HepG2 (cell line): ENCODE measurements at regions not wholly inside any gene's neighbourhood (a gene's known extent, or its start where the extent isn't known, plus 50 kb on each side); places are given as distances from the start of the nearest gene placed in this dataset.
A peak's percentile ranks its signal among the peaks of the same experiment; 100 is the strongest.

ENCODE experiments used
- ATAC-seq: fragments of 200-7000 bp; cut with Tn5 transposase; 3 replicates; pipeline ENCODE4 v1.9.1; 2020; ENCODE audit warnings: mild to moderate bottlenecking, moderate library complexity
- BruUV-seq: library from RNA; stranded (reverse); fragments of 400-500 nt; replicated peaks from 2 replicates; lab custom pipeline; 2021; lab: Mats Ljungman, UMichigan
- CTCF ChIA-PET: fragments of 300-600 bp; formaldehyde crosslinking; extraction: SDS; loops from one replicate; lab custom pipeline; 2021; ENCODE audit warnings: low total read pairs, inconsistent platforms, low intra/inter-chr PET ratio; lab: Yijun Ruan, JAX
- POLR2A ChIA-PET: fragments of 350-600 bp; sonication (Branson Sonifier 250); formaldehyde crosslinking; loops from one replicate; lab custom pipeline; 2020; ENCODE audit warnings: antibody characterized with exemption, inconsistent platforms; lab: Yijun Ruan, JAX
- DNase-seq: peaks from one replicate; pipeline ENCODE4 v3.0.0-alpha.2; 2015; ENCODE audit warnings: low spot score
- FAIRE-seq: peaks from 3 replicates; lab custom pipeline; 2011; peaks lifted over from hg19 to GRCh38; lab: Jason Lieb, UNC
- H2AFZ ChIP-seq: one replicate; pipeline ENCODE4 v1.6.1; 2011; ENCODE audit warnings: low read length, inconsistent platforms
- H3K27ac ChIP-seq: fragments of 300-600 bp; 3 replicates; pipeline ENCODE4 v1.8.0; 2011; ENCODE audit warnings: mixed run types, mild to moderate bottlenecking, mixed read lengths, low read length, inconsistent platforms; ENCODE audit not compliant: insufficient read depth; ENCODE audit errors: extremely low read length
- H3K27me3 ChIP-seq, 2 experiments: fragments of 200-600 bp in 1 of 2; 2 replicates in 1 of 2; 3 replicates in 1 of 2; pipeline versions ENCODE4 v1.6.0 to v1.8.0; 2011; ENCODE audit warnings: low read length in 2 of 2, mild to moderate bottlenecking in 2 of 2, moderate library complexity in 2 of 2, inconsistent platforms in 1 of 2; ENCODE audit not compliant: insufficient read depth in 2 of 2, control insufficient read depth in 1 of 2
- H3K36me3 ChIP-seq, 2 experiments: fragments of 200-600 bp in 1 of 2; replicated peaks in 1 of 2; 2 replicates in 1 of 2; 3 replicates in 1 of 2; pipeline versions ENCODE4 v1.5.1 to v1.8.0; 2011; ENCODE audit warnings: low read length in 2 of 2, inconsistent platforms in 1 of 2; ENCODE audit not compliant: insufficient read depth in 2 of 2, control insufficient read depth in 1 of 2
- H3K4me1 ChIP-seq: 2 replicates; pipeline ENCODE4 v1.5.1; 2012; ENCODE audit warnings: low read length, inconsistent platforms; ENCODE audit not compliant: insufficient read depth
- H3K4me2 ChIP-seq: 2 replicates; pipeline ENCODE4 v1.6.0; 2011; ENCODE audit warnings: low read depth, low read length, inconsistent platforms
- H3K4me3 ChIP-seq, 3 experiments: fragments of 200-600 bp in 1 of 3; sonication (generic), shearing (Covaris generic) in 1 of 3; replicated peaks in 1 of 3; 2 replicates each; pipeline ENCODE4 v1.5.1; 2011 to 2016; ENCODE audit warnings: low read length in 3 of 3, inconsistent platforms in 2 of 3, low read depth in 2 of 3, mild to moderate bottlenecking in 2 of 3, control low read depth in 1 of 3, mixed read lengths in 1 of 3; ENCODE audit not compliant: insufficient read depth in 1 of 3
- H3K79me2 ChIP-seq: one replicate; pipeline ENCODE4 v1.6.1; 2011; ENCODE audit warnings: low read length, inconsistent platforms; ENCODE audit not compliant: insufficient read depth
- H3K9ac ChIP-seq: 2 replicates; pipeline ENCODE4 v1.6.0; 2011; ENCODE audit warnings: mild to moderate bottlenecking, low read depth, low read length, inconsistent platforms; ENCODE audit not compliant: insufficient read depth
- H3K9me3 ChIP-seq: 2 replicates; pipeline ENCODE4 v1.5.1; 2012; ENCODE audit warnings: mild to moderate bottlenecking, low read length
- H4K20me1 ChIP-seq: 2 replicates; pipeline ENCODE4 v1.6.0; 2011; ENCODE audit warnings: inconsistent platforms, mild to moderate bottlenecking, low read length, moderate library complexity; ENCODE audit not compliant: insufficient read depth
- ARHGAP35 ChIP-seq: sonication (generic); formaldehyde crosslinking; IDR thresholded peaks from 2 replicates; pipeline ENCODE4 v1.9.0; 2022; ENCODE audit warnings: mild to moderate bottlenecking, inconsistent platforms, moderate library complexity, missing genetic modification reagents, borderline replicate concordance
- BCL6 ChIP-seq: IDR thresholded peaks from 2 replicates; pipeline ENCODE4 v1.6.1; 2016; ENCODE audit warnings: missing genetic modification reagents, missing compliant biosample characterization
- DDIT3 ChIP-seq: sonication (generic); formaldehyde crosslinking; IDR thresholded peaks from 2 replicates; pipeline ENCODE4 v1.4.0; 2020; ENCODE audit warnings: mild to moderate bottlenecking, missing genetic modification reagents
- ETV5 ChIP-seq: IDR thresholded peaks from 2 replicates; pipeline ENCODE4 v1.6.1; 2018; ENCODE audit warnings: missing biosample characterization, missing genetic modification reagents, inconsistent platforms, borderline replicate concordance
- FIP1L1 ChIP-seq: fragments of 200-400 bp; formaldehyde crosslinking; IDR thresholded peaks from 2 replicates; pipeline ENCODE4 v1.6.1; 2018; ENCODE audit warnings: low read depth, mild to moderate bottlenecking, low read length, moderate library complexity, borderline replicate concordance; ENCODE audit not compliant: insufficient read depth
- FOXC1 ChIP-seq: sonication (generic); formaldehyde crosslinking; IDR thresholded peaks from 2 replicates; pipeline ENCODE4 v1.8.0; 2022; ENCODE audit warnings: mild to moderate bottlenecking, missing genetic modification reagents, borderline replicate concordance
- HDAC1 ChIP-seq: sonication (generic); formaldehyde crosslinking; IDR thresholded peaks from 2 replicates; pipeline ENCODE4 v1.5.1; 2020; ENCODE audit warnings: mild to moderate bottlenecking, missing genetic modification reagents
- HOXD1 ChIP-seq: sonication (generic); formaldehyde crosslinking; IDR thresholded peaks from 2 replicates; pipeline ENCODE4 v1.5.0; 2020; ENCODE audit warnings: missing genetic modification reagents
- KDM2A ChIP-seq: sonication (generic); formaldehyde crosslinking; IDR thresholded peaks from 2 replicates; pipeline ENCODE4 v1.4.0; 2020; ENCODE audit warnings: low read depth, missing genetic modification reagents, borderline replicate concordance
- PLRG1 ChIP-seq: fragments of 450-650 bp; conservative IDR thresholded peaks from 2 replicates; pipeline ENCODE4 v1.6.1; 2016
- RXRA ChIP-seq: sonication (generic); formaldehyde crosslinking; IDR thresholded peaks from 2 replicates; pipeline ENCODE4 v1.5.1; 2020; ENCODE audit warnings: missing genetic modification reagents
- TAF15 ChIP-seq: fragments of 200-400 bp; formaldehyde crosslinking; IDR thresholded peaks from one replicate; pipeline ENCODE4 v1.6.1; 2018; ENCODE audit warnings: mild to moderate bottlenecking, low read depth, low read length; ENCODE audit not compliant: poor library complexity, severe bottlenecking
- TEAD3 ChIP-seq: optimal IDR thresholded peaks from 2 replicates; pipeline ENCODE3; 2016; ENCODE audit warnings: borderline replicate concordance
- WIZ ChIP-seq: sonication (generic); formaldehyde crosslinking; IDR thresholded peaks from 2 replicates; pipeline ENCODE4 v1.5.1; 2020; ENCODE audit warnings: mild to moderate bottlenecking, missing genetic modification reagents
- ZBTB46 ChIP-seq: sonication (generic); formaldehyde crosslinking; IDR thresholded peaks from 2 replicates; pipeline ENCODE4 v1.4.0; 2020; ENCODE audit warnings: mild to moderate bottlenecking, missing genetic modification reagents, borderline replicate concordance
- ZFY ChIP-seq: sonication (generic); formaldehyde crosslinking; IDR thresholded peaks from 2 replicates; pipeline ENCODE4 v1.4.0; 2020; ENCODE audit warnings: missing genetic modification reagents
- ZNF430 ChIP-seq: sonication (generic); formaldehyde crosslinking; IDR thresholded peaks from 2 replicates; pipeline ENCODE4 v1.9.0; 2021; ENCODE audit warnings: mild to moderate bottlenecking, missing genetic modification reagents
- WGBS: methylation state at CpG from one replicate; pipeline ENCODE4 v1.1.6; 2017; ENCODE audit warnings: low lambda C conversion rate; 5-methylcytosine and 5-hydroxymethylcytosine counted together
- in situ Hi-C: cut with HindIII; loops from 2 replicates; pipeline ENCODE4 v1.10.0; 2017; ENCODE audit warnings: low pct_unique_long_range_greater_than_20kb; ENCODE audit not compliant: extremely low pct_ligation_motif_present
- intact Hi-C: fragments of 100-400 bp; cut with micrococcal nuclease; formaldehyde crosslinking; loops from one replicate; pipeline ENCODE4 v1.10.0; 2022; ENCODE audit not compliant: unreplicated experiment

DNA sequence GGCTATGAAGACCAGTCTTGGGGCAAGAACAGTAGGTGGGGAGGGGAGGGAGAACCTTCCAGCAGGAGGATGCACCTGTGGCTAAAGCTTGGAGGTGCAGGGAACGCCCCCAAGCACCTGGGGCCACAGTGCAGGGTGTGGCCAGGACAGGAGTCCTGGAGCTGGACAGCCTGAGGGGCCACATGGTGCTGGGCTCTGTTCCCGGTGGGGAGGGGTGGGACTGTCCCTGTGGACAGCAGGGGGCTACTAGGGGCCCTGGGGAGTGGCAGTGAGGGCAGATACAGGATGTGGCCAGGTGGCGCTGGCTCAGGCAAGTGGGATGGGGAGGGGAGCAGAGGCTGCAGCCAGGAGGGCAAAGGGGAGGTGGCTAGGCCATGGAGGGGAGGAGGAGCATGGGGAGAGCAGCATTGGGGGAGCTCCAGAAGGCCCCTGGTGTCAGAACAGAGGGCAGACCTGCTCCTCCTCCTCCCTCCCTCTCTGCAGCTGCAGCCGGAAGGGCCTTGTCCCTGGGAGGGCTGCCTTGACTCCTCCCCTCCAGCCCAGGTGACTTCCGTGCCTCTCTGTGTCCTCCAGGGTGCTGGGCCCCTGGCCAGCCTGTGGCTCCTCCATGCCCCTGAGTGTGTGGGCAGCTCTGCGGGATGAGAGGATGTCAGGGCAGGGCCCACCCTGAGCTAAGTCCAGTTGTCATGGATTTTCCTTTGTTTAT lies 68.4 kb upstream of the DLK1 start (continued):
- TF ChIP-seq HOXD1 (CRISPR knock-in tag) (no peak), FOXC1 (CRISPR knock-in tag) (no peak), FIP1L1 (no peak), KDM2A (CRISPR knock-in tag) (peak; percentile 29; the same call in 1 of the 2 replicates), ZBTB46 (CRISPR knock-in tag) (no peak), DDIT3 (CRISPR knock-in tag) (no peak), ARHGAP35 (CRISPR knock-in tag) (no peak), RXRA (CRISPR knock-in tag) (0 out of 2 replicates have a peak, but pooled peaks have one; percentile 18)
- TF ChIP-seq, all 625 proteins: peak for 36

DNA sequence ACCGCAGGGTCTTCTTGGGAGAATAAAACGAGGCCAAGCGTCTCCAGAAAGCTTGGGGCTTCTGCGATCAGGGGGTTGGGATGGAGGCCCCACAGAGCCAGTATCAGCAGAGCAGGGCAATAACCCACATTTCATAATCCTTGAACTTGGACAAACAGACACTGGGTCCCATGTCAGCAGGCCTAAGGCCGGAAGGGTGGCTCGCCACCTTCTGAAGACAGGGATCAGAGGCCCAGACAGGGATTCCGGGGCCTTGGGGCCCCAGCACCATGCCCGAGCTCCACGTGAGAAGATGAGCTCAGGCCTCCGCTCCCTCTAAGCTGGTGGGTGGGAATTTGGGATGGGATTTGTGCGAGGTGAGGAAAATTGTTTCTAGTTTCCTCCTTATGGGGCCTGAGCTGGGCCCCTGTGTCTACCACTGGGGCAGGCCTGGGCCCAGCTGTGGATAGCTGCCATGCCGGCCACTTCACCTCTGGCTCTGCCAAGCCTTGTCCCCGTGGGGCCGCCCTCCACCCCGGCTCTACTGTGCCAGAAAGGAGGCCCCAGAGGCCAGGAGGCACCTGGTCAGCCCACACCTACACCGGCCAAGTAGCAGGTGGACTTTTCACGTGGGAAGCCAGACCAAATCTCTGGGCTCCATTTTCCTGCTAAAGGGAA lies 67.2 kb upstream of the DLK1 start:
- Histone ChIP-seq H4K20me1 (no peaks in the 10 kb centered on the region), H3K27me3 (peaks cover 0 to 13% of the 10 kb centered on the region in 2 experiments; a peak in 3 of 5 replicates), H3K36me3 (no peaks in the 10 kb centered on the region), H3K4me2 (peak overlapping the region; percentile 56), H3K79me2 (no peaks in the 10 kb centered on the region), H2AFZ (no peak overlapping the region), H3K4me1 (peaks cover 82% of the 10 kb centered on the region), H3K4me3 (peak overlapping the region in 1 of 3 experiments; percentile 36; a peak in 2 of 6 replicates), H3K9ac (peak overlapping the region; percentile 37), H3K9me3 (no peaks in the 10 kb centered on the region), H3K27ac (peak overlapping the region; percentile 30)
- ChIA-PET POLR2A (interaction anchor here (1.3 to 2.0 kb wide), 3 partner anchors 18 to 284 kb away, joined by 5 to 11 read pairs (median 7); a partner anchor contains a TSS), CTCF (no interaction called here)
- intact Hi-C loops, result loop anchor here (10.0 kb wide), 2 partner anchors 155 to 975 kb away; no protein-coding TSS in a partner anchor
- DNase-seq, result no peak
- FAIRE-seq, result peak; percentile 18
- no TSS peak for BruUV-seq
- in situ Hi-C loops, result loop anchor here (10.0 kb wide), 1 partner anchor 155 kb away; no protein-coding TSS in a partner anchor
- peak; percentile 48 for ATAC-seq
- WGBS, result 29% methylated on average over 9 of the region's 17 CpGs
- TF ChIP-seq ETV5 (CRISPR knock-in tag), result peak; percentile 84; the same call in 1 of the 2 replicates
- no peak for TF ChIP-seq TAF15
- TF ChIP-seq TEAD3, result peak; percentile 22
- TF ChIP-seq WIZ (CRISPR knock-in tag), result no peak
- no peak for TF ChIP-seq PLRG1
- TF ChIP-seq HDAC1, result 0 out of 2 replicates have a peak, but pooled peaks have one; percentile 20
- peak; percentile 49; the same call in 1 of the 2 replicates for TF ChIP-seq ZFY (CRISPR knock-in tag)
- 0 out of 2 replicates have a peak, but pooled peaks have one; percentile 45 for TF ChIP-seq BCL6
- 0 out of 2 replicates have a peak, but pooled peaks have one; percentile 40 for TF ChIP-seq ZNF430 (CRISPR knock-in tag)
